Ovary (tissue), 3 donors: ENCODE measurements at regions not wholly inside any gene's neighbourhood (a gene's known extent, or its start where the extent isn't known, plus 50 kb on each side); places are given as distances from the start of the nearest gene placed in this dataset.

Experiments used
- EP300 ChIP-seq: sonication (generic); formaldehyde crosslinking; IDR thresholded peaks from one replicate; pipeline ENCODE4 v1.6.1; 2017; ENCODE audit warnings: antibody characterized with exemption
- POLR2A ChIP-seq: fragments of 450-650 bp; IDR thresholded peaks from one replicate; pipeline ENCODE4 v1.6.1; 2017; ENCODE audit warnings: antibody characterized with exemption, mild to moderate bottlenecking, moderate library complexity
- TF ChIP-seq, protein P1 (sequence below), 3 donors: fragments of 450-650 bp in 2 of 3; fragments of 200-600 bp in 1 of 3; IDR thresholded peaks; one replicate each; pipeline versions ENCODE4 v1.5.1 to v1.8.0; 2016 to 2022; ENCODE audit warnings: antibody characterized with exemption in 3 of 3, mild to moderate bottlenecking in 1 of 3
- donor health status: DM: no; HTN: no; CAD: no.

DNA sequence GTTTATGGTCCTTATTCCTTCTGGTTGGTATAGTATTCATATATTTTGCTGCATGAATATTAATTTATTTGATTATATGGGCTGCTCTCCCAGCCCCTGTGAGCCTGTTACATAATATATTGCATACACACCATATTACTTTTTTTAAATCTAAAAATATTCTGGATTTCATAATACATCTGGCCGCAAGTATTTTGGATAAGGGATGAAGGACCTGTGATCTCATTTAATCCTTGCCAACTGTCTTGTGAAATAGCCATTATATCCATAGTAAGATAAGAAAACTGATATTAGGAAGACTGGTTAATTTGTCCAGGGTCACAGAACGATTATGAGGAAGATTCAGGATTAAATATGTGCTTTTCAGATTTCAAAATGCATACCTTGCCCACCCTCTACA is 433.6 kb downstream of the LPIN1 start:
- TF ChIP-seq, protein P1, sequence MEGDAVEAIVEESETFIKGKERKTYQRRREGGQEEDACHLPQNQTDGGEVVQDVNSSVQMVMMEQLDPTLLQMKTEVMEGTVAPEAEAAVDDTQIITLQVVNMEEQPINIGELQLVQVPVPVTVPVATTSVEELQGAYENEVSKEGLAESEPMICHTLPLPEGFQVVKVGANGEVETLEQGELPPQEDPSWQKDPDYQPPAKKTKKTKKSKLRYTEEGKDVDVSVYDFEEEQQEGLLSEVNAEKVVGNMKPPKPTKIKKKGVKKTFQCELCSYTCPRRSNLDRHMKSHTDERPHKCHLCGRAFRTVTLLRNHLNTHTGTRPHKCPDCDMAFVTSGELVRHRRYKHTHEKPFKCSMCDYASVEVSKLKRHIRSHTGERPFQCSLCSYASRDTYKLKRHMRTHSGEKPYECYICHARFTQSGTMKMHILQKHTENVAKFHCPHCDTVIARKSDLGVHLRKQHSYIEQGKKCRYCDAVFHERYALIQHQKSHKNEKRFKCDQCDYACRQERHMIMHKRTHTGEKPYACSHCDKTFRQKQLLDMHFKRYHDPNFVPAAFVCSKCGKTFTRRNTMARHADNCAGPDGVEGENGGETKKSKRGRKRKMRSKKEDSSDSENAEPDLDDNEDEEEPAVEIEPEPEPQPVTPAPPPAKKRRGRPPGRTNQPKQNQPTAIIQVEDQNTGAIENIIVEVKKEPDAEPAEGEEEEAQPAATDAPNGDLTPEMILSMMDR (IDR thresholded peaks at IDR 0.05): no peak
- TF ChIP-seq EP300 (no peak), POLR2A (no peak)
